Left lobe of liver (tissue), 2 donors: ENCODE measurements at regions not wholly inside any gene's neighbourhood (a gene's known extent, or its start where the extent isn't known, plus 50 kb on each side); places are given as distances from the start of the nearest gene placed in this dataset.

ENCODE experiments used
- ATAC-seq: fragments of 200-7000 bp; cut with Tn5 transposase; one replicate; pipeline ENCODE4 v1.9.1; 2020; ENCODE audit warnings: mild to moderate bottlenecking, moderate library complexity
- DNase-seq: peaks from one replicate; pipeline ENCODE4 v3.0.0-alpha.2; 2020; ENCODE audit warnings: low spot score
- donor health status: DM: no; HTN: no; CAD: no; lungs with moderate emphysema.
- donor health status: DM: no; HTN: yes; CAD: no.

DNA sequence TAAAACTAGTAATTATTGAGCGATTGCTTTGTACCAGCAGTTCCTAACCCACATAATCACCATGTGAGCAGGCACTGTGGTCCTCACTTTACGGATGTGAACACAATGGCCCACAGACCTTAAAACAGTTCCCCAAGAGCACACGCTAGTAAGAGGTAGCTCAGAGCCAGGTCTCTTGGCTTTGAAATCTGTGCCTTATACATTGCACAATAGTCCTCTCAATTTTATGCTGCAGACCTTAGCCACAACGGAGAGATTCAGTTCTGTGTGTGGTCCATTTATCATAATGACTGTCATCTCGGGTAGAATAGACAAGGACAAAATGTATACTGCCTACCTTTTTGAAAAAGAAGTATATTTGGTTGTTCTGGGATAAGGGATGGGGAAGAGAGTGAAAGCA lies 289.0 kb upstream of the ANKRD55 start:
- ATAC-seq (no peak), DNase-seq (no peak)

DNA sequence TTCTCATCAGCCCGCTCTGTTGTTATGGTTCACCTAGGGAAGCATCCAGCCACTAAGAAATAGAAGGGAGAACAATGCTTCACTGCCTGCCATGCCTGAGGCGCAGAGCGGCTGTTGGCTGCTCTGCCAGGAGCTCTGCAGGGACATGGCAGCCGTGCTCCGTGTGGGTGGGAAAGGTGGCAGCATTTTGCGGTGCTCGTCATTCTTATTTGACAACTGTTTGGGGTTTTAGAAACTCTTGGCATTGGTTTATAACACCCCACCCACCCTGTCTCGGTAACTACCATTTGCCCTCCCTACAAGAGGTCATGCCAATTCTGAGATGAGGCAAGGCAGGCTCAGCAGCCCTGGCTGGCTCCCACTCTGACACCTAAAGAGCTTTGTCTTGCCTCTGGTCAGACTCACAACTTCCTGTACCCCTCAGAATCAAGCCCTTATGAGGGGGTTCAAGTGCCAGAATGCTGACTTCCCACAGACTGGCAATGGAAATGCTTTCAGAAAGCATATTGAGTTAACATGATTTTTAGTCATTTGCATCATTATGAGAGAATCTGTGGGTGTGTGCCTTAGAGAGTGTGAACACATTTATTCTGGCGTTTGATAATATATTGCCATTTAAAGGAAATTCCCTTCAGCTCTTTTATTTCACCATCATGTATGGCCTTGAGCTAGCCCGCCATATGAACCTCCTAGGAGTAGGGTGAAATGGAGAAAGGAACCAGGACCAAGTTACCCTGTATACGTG lies 288.0 kb upstream of the ANKRD55 start:
- DNase-seq (no peak), ATAC-seq (no peak)

DNA sequence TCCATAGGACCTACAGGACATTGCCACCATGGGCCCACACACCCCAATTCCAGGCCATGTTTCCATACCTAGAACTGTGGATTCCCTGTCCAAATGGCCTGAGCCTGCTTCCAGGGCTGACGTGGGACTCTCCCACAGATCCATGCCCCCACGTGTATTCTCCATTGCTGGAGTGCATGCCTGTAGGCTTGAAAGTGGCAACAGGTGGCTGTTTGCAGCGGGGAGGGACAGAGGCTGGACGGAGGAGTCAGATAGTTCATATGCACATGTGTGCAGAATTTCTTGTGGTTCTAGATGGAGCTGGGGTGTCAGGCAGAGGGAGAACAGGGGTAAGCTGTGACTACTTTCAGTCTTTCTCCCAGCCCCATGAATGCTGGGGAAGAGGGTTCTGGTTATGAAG lies 285.7 kb upstream of the ANKRD55 start:
- no peak for DNase-seq
- no peak for ATAC-seq

DNA sequence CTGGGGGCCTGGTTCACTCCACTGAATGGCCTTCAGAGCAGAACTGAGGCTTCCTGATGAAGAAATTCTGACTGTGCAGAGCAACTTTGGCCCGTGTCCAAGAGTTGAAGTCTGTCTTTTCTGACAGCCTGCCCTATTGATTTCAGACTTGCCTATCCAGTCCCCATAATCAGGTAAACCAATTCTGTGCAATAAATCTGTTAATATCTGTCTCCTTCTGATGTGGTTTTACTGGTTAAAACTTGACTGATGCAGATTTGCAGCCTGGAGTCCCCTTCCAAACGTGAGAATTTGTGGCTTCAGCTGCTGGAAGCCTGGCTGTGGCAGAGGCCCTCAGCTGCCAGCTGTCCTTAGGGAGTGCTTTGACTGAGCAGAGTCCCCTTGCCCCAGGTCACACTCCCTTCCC lies 283.9 kb upstream of the ANKRD55 start:
- peak; percentile 81 for ATAC-seq
- peak; percentile 72 for DNase-seq

DNA sequence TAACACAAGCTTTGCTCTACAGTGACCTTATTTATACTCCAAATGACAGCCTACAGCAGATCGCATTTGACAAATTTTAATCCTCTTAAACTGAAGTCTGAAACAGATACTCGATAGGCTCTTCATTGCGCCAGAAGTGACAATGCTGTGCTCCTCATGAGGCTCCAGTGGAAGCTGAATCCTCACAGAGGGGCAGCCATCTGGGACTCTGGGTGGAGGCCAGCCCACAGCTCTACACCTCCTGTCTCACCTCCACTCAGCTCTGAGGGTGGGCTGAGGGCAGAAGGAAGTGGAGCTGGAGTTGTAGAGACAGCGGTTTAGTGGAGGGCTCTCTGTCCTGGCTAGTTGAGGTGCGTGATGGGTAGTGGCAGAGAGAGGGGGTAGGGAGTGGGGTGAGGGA lies 283.3 kb upstream of the ANKRD55 start:
- no peak for ATAC-seq
- DNase-seq, result no peak

DNA sequence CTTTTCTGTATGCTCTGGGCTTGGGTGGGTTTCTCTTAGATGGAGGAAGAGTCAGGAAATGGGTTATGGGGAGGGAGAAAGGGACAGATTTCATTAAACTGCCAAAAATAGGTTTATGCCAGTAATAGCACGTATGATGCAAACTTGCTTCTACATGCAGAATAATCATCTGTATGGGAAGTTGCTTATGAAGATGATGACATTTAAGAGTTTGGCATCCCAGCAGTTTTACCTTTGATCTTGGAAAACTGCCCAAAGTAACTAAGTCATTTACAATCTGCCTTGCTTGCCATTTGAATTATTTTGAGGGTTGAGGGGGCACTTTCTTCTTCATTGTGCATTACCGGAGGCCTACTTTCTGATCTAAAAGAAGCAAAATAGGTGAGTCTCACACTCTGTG lies 282.9 kb upstream of the ANKRD55 start:
- DNase-seq (no peak), ATAC-seq (peak; percentile 8)

DNA sequence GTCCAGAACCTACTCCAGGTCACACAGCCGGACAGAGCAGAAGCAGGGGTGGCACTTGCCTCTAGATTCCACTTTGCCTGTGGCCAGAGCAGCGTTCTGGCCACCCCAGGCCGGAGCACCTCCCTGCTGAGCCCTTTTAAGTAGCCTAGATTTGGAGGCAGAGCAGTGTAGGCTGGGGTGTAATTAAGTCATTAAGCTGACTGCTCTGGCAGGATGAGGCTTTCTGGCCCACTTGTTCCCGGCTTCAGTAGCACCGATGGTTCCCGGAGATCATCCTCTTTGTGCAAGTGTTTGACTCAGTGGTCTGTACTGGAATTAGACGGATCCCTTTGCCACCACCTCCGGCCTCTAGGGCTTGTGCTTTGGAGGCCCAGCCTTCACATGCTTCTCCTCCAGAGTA lies 281.9 kb upstream of the ANKRD55 start:
- ATAC-seq (no peak), DNase-seq (no peak)

DNA sequence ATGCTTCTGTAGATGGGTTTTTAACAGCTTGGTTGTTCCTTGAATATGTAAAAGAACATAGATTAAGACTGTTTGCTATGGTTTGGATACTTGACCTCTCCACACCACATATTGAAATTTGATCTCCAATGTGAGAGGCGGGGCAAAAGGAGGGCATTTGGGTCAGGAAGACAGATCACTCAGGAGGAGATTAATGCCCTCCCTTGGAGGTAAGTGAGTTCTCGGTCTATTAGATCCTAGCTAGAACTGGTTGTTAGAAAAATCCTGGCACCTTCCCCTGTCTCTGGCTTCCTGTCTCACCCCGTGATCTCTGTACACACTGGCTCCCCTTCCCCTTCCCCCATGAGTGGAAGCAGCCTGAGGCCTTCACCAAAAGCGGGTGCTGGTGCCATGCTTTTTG lies 281.1 kb upstream of the ANKRD55 start:
- ATAC-seq, result no peak
- no peak for DNase-seq

DNA sequence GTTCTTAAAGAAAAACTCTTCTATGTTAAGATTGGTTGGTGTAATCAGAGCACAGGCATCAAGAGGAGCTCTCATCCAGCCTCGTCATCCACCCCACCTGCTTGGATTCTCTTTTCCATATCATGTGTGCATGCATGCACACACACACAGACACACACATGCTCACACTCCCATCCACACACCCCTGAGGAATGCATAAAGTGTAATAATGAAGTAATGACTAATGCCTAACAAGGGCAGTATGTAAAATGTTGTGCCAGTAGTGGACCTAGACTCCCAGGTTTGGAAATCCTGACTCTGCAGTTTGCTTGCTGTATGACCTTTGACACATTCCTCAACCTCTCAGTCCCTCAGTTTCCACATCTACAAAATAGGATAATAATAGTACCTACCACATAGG lies 280.0 kb upstream of the ANKRD55 start:
- DNase-seq (no peak), ATAC-seq (no peak)

DNA sequence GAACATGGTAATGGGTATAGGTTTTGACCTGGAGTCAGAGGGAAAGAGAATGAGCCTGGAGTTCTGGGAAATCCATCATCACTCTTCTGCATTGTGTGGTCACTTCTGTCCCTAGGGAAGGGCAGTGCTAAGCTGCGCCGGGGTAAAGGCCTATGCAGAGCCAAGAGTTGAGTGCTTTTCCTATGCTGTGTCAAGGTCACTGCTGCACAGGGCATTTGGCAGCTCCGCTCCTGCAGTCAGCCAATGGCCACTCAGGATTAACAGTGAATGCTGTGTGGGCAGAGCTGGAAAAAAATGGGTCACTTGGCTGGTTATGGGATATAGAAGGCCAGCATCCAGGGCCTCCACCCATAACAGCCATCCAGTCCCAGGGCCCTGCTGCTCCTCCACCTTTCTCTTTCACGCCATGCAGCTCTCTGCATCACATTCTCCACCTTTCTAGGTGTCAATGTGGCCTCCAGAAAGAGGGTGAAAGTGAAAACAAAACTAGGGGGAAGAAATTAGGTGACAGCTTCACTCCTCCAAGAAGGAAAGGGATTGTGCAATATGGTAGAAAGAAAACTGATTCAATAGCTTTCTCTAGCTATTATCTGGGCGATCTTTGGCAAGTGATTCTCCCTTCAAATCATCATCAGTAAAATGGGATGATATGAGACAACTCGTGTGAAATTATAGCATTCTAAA lies 279.3 kb upstream of the ANKRD55 start:
- ATAC-seq, result peak; percentile 68
- DNase-seq, result no peak

DNA sequence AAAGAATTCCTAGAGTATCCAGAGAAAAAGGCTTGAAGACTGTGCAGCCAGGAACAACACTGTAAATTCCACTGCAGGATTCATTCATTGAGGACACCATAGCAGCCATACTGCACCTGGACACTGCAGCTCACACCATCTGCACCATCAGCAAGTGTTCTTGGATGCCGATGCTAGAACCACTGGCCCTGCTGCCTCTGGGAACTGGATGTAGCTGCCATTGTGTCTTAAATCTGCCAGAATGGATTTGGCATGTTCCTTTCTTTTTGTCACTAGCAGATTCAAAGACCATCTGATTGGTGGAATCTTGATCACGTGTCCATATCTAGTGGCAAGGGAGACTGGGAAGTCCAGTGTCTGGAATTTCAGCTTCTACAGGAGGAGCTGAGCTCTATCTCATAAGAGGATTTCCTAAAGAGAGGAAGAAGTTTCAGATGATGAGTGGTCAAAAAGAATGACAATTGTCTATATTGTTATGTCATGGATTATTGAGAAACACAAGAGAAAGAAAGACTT lies 278.3 kb upstream of the ANKRD55 start:
- no peak for DNase-seq
- no peak for ATAC-seq

DNA sequence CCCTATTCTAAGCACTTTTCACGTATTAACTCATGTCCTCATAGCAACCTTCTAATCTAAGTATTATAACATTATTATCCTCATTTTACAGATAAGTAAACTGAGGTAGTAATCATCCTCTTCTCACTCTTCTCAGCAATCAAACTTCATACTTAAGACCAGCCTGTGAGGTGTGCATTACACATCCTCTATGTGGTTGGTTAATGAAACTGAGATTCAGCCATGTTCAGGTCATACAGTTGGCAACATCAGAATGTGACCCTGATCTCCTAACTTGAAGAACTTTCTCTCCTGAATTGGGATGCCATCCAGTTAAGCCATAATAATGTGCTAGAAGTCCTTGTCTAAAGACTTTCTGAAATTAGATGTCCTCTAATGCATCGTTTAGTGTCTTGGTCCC lies 275.1 kb upstream of the ANKRD55 start:
- ATAC-seq (no peak), DNase-seq (no peak)

DNA sequence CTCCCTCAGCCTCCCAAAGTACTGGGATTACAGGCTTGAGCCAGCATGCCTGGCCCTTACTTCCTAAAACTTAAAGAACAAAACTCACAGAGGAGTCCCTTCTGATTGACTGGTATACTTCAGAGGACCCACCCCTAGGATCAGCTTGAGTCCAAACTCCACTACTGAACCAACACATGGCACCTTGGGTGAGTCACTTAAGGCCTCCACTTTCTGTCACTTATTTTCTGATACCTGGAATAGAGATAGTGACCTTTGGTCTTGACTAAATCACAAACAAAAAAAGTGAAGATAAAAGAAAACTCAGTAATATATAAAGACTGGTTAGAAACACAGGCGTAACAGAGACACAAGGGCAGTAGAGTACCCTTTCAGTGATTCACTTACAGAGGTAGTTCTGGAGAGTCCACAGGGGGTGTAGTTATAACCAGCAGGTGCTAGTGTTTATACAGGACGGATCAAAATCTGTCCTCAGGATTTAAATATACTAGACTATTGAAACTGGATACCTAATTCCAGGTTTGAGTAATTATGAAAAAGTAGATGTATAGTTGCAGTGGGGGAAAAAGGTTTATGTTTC lies 274.3 kb upstream of the ANKRD55 start:
- DNase-seq (no peak), ATAC-seq (no peak)

DNA sequence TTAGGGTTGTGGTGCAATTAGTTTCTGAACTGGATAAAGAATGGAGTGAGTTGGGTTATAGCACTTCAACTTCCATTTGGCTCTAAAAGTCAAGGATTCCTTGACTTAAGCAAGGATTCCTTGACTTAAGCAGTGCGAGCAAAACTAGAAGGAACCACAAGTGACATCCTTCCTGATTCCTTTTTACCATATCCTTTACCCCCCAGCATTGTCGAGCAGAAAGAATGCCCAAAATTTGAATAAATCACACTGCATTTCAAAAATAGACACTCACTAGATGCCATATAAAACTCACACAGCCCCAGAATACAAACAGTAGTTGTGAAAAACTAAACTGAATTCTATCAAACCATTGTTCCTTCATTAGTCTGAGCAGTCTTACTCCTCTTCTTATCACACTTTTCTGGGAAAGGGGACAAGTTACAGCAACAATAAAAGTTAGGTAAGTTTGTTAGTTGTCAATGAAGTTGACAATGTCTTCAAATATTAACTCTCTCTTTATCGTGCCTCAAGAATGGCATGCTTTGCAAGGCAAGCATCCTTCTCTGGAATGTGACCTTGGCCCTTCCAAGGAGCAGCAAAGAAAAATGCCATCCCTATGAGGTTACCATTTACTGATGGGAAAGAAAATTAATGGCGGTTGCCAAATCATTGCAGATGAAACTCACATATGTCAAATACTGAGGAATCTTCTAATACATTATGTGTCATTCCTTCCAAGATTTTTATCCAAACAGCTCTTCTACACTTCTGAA lies 273.3 kb upstream of the ANKRD55 start:
- DNase-seq (no peak), ATAC-seq (no peak)

DNA sequence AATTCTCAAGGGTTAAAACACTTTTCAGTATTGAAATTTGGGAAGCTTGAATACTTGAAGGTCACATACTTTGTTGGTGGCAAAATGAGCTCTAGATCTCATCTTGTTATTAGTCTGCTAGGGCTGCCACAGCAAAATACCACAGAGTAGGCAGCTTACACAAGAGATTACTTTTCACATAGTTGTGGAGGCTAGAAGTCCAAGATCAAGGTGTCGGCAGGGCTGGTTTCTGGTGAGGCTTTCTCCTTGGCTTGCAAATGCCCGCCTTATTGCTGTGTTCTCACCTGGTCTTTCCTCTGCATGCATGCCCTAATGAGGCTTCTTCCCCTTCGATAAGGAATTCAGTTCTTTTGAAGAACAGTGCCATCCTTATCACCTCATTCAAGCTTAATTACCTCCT lies 270.8 kb upstream of the ANKRD55 start:
- ATAC-seq, result no peak

DNA sequence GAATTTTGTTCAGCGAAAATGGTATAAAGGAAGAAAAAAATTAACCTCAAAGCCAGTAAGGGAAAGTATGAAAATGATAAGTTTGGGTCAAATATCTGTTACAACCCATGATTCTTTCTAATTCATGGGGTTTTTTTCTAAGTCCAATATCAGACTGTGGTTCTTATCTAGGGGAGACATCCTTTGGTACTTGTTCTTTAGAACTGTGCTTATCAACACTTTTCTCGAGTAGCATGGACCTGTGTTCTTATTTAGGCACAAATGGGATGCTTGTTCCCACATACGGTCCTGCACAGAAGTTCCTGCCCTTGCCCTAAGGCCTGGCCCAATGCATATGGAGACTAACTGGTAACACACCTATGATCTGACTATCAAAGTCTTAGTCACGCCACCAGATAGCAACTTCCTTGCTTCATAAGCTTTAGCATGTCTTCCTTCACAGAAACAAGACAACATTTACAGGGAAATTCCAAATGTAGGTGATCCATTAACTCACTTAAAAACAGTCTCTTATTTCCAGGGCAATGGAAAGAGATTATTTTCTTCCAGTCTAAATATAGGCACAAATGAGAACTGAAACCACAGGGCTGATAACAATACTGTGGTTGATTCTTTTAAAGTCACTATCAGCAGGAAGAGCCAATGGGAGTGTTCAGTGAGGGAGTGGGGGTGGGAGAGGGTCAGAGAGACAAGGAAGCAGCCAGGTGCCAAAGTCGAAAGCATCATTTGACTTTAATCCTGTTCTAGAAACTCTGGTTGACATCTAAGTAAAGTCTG lies 268.8 kb upstream of the ANKRD55 start:
- no peak for ATAC-seq
- no peak for DNase-seq

More for the DNA sequence above, 270.8 kb upstream of the ANKRD55 start:
- no peak for DNase-seq

DNA sequence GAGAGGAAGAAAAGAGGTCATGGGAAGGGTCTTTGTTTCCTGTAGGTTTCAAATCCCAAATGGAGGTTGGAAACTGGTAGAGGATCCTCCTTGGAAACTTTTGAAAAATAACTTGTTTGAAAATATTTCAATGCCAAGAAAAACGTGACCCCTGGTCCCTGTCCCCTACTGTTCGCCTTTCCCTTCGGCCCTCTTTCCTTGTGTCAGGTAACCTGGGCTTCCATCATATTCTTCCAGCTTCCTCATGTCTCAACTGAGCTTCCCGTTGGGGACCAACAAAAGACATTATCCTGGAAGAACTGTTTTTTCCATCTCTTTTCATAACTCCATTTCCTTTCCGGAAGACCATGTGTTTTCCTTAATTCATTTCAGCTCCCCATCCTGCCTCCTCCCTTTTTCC lies 266.8 kb upstream of the ANKRD55 start:
- no peak for ATAC-seq

DNA sequence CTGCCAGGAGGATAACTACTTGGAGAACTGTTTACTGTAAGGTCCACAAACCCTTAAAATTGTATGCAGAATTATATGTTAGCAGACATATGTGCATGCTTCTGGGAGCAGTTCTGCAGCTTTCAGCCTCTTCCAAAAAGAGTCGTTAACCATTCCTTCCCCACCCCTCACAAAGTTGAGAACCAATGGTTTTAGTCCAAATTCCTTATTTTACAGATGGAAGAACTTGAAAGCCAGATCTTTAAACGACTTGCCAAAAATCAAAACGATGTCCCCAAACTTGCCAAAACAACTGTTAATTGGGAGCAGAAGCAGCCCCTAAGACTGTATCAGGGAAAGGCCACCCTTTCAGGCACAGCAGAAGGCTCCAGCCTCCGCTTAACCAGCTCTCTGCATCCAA lies 266.4 kb upstream of the ANKRD55 start:
- no peak for ATAC-seq

More for the DNA sequence above, 266.8 kb upstream of the ANKRD55 start:
- no peak for DNase-seq

DNA sequence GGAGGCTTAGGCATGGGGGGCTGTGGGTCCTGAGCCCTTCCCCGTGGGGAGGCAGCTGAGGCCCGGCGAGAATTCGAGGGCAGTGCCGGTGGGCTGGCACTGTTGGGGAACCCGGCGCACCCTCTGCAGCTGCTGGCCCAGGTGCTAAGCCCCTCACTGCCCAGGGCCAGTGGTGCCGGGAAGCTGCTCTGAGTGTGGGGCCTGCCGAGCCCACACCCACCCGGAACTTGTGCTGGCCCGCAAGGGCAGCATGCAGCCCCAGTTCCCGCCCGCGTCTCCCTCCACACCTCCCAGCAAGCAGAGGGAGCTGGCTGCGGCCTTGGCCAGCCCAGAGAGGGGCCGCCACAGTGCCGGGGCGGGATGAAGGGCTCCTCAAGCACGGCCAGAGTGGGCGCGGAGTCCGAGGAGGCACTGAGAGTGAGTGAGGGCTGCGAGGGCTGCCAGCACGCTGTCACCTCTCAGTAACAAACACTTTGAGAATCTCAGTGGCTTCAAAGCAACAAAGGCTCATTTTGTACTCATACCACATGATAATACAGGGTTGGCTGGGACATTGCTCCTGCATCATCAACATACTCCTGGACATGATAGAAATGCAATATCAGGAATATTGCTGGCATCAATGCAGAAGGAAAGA lies 265.7 kb upstream of the ANKRD55 start:
- no peak for ATAC-seq
- DNase-seq, result no peak

More for the DNA sequence above, 266.4 kb upstream of the ANKRD55 start:
- DNase-seq, result no peak

DNA sequence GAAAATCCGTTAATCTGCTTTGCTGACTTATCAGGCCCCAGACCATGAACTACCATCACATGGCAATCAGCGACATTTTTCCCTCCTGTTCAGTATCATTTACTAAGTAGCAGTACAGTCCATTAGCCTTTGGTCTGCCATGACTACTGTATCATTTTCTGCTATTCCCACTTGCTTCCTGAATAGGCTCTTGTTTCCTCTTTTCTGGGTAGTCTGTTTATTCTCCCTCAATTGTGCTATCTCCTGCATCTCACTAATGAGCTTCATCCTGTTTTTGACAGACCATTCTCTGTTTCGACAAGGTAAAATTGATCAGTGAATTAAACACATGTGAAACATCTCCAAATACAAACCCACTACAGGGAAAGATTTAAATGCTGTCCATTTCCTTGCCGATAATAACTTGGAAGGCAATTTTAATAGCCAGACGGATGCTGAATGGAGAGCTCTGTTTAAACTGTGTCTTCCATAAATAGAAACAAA lies 263.5 kb upstream of the ANKRD55 start:
- DNase-seq (no peak), ATAC-seq (no peak)
